ENCODE measurements at regions not wholly inside any gene's neighbourhood (a gene's known extent, or its start where the extent isn't known, plus 50 kb on each side); places are given as distances from the start of the nearest gene placed in this dataset.

DNA sequence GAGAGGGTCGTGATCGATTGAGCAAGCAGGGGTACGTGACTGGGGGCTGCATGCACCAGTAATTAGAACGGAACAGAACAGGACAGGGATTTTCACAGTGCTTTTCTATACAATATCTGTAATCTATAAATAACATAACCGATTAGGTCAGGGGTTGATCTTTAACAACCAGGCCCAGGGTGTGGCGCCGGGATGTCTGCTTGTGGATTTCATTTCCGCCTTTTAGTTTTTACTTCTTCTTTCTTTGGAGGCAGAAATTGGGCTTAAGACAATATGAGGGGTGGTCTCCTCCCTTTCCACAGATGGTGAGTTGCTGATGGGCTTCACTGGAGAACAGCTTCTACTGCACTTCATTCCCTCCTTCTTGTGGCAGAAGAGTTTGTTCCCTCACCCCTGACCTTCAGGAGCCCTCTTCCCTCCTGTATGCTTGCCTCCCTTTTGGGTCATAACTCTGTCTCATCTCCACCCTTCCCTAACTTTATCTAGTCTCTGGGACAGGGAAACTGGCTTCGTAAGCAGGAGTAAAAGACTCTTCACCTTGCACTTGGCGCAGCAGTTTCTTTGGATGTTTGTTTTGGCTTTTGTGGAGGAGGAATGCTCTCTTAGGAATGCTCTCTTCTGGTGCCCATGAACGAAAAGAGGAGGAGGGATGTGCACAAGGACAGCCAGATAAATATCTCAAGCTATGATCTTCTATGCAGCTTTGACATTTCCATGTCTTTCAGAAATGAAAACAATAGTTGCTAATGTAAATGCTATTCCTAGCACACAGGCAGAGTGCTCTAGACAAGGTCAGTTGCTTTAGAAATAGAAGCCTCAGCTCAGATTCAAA, 139.8 kb upstream of the RPS23 start:
- no peak for DNase-seq

DNA sequence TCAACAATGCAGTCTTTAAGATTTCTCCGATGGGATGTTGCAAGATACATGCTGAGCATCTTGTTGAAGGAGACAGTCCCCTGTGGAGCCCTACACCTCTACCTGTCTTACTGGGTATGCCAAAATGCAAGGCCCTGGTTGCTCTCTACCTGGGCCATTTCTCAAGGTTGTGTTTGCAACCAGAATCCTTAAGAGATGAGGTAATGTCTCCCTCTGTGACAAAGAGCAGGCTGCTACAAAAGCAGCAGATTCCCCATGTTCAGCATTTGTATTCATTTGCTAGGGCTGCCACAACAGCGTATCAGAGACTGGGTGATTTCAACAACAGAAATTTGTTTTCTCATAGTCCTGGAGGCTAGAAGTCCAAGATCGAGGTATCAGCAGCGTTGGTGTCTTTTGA, 138.4 kb upstream of the RPS23 start:
- no peak for DNase-seq

DNA sequence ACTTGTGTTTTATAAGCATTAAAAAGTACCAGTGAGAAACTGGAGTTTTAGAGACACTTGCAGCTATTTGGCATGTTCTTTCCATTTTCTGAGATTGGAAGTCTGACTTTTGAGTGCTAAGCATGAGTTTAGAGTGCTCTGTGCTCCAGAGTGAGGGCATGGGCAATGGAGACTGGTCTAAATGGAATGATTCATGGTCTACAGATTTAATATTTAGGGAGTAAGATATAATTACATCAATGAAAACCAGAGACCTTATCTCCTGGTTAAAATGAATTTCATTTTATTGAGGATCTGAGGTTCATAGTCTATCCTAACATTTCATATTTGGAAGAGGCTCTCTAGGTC, 135.9 kb upstream of the RPS23 start:
- no peak for DNase-seq

DNA sequence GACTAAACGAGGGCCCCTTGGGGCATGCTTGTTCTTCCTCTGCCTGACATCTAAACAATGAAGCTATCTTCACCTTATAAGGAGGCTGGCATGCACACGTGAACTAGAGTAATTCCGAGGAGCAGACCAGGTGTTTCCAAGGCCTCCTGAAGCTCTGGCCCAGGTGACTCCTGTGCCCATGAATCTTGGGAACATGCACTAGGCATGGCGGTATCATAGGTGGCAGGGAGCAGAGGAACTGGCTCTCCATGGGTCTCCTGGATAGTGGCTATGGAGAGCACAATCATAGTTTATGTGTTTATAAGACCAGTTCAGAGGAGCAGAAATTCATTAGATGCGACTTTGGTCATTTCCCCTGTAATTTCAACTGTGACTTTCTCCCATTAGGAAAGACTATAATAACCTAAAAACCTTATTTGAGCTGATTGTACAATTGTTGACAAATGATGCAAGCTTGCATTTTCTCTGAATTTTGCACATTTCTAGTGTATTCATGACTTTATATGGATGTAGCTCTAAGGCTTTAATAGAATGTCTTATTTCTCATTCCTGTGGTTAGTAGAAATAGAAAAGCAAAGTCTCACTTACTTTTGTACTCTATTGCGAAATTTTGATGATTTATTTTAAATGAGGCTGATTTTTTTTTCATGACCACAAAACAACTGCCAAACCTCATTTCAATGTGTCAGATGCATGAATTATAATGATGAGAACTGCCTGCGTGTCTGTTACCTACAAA, 135.3 kb upstream of the RPS23 start:
- no peak for DNase-seq

DNA sequence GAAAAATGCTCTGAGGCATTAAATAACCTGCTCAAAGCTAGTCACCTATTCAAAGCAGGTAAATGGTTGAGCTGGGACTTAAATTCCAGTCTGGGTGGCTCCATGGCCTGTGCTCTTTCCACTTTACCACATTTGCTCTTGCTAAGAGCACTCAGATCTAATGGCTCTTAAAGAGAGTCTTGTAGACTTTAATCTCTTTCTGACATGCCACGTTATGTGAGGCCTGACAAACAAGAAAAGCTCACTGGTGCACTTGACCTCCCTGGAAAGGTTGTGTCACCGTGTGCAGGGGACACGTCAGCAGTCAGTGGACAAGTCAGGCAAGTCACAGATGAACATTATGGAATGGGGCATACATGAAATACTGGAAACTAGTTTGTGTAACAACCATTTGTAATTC, 129.9 kb upstream of the RPS23 start:
- DNase-seq, result no peak

DNA sequence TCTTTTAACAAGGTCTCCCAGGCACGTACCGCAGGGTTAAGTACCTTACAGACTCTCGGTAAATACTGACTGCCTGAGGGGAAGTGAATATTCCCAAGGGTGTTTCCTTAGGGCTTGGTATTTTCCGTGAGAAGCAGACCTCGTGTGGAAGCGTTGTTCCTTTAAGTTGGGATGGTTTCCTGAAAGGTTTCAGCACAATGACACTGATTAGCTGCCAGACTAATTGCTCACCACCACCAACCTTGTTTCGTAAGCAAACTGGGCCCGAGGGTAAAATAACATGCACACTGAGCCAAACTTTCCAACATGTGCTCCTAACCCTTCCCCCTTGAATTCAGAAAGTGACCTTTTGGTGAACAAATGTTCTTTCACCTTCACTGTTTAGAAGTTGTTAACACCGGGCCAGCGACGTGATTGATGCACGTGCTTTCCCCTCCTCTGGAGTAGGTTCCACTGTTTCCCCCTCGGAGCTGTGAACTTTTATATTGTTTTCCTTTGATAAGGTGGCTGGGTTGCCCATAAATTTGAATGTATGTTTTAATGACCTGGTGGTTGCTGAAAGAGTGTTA, 128.1 kb upstream of the RPS23 start:
- no peak for DNase-seq

DNA sequence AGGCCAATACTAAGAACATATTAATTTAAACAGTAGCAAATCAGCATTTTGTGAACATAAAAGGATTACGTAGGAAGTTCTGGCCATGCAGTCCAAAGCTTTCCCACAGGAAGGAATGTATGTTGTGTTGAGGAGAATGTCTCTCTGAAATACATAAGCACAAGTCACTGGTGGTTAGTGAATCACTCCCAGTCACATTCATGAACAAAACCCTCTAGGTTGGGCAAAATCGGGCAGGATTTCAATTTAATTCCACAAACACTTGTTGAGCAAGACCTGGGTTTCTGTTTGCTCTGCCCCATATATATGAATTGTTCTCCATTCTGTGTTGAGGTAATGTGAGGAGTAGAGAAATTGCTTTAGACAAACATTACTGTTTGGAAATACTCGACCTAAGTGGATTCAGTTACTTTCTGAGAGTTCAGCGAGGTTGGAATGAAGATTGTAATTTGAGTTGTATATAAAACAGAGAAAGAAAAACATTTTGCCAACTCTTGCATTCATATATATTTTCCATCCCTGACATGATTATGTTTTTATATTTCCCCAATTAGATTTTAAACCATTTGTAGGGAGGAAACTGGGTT, 127.6 kb upstream of the RPS23 start:
- no peak for DNase-seq

DNA sequence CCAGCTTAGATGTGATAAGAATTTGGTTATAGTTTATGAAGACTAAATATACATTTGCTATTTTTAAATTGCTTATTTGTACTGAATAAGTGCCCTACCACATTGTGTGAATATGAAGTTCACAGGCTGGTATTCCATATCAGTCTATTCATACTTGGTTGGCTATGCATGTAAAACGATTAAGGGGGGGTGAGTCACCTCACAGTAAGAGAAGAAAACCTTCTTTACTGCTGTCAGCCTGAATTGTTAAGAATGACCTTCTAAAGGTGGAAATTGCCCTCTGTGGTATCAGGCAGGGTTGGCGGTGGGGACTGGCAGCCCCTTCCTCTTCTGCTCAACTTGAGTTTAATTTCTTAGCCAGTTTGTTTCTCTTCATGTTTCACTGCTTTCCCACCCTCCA, 127.0 kb upstream of the RPS23 start:
- DNase-seq, result no peak

DNA sequence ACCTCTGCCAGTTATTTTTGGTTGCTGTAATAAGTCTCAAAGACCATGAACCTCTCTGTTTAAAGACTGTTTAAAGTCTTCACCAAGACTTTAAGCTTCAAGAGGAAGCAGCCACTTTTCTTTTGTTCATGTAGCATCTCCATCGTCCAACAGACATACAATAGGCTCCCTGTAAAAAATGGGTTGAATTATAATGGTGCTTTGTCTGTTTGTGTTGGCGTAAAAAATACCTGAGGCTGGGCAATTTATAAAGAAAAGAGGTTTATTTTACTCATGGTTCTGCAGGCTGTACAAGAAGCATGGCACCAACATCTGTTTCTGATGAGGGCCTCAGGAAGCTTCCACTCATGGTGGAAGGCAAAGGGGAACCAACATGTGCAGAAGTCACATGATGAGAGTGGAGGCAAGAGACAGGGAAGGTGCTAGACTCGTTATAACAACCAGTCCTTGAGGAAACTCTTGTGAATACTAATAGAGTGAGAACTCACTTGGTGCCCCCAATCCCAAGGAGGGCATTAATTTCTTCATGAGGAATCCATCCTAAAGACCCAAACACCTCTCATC, 126.3 kb upstream of the RPS23 start:
- DNase-seq, result no peak

DNA sequence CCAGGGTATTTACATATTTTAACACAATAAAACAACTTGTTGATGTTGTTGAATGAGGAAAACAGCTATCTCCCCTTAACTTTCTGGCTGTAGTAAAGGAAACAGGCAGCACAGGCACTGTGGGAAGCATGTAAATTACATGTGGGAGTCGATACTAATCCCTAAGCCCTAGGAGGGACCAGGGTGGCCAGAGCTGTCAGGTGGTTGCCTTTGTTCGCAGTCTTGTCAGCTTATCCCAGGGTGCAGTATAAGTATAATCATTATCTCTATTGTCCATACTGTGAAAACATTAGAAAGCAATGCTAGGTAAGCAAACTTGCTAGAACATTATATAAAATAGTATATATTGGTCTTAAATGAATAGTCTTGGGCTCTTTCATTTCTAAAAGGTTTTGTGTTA, 125.6 kb upstream of the RPS23 start:
- DNase-seq, result no peak

DNA sequence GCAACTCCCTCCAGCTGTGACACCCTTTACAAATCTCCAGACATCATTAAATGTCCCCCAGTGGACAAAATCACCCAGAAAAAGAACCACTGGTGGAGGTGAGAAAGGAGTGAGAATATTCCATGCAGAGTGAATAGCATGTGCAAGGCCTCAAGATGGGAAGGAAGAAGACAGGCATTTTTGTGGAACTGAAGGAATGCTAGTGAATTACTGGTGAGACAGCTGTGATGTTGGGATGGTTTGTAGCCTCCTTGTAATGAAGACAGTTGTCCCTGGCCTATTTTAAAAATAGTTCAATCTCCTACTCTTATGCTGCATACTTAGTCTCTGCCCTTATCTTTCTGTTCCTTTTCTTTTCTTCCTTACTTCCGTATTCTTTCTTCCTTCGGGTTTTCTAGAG, 124.9 kb upstream of the RPS23 start:
- DNase-seq, result no peak

DNA sequence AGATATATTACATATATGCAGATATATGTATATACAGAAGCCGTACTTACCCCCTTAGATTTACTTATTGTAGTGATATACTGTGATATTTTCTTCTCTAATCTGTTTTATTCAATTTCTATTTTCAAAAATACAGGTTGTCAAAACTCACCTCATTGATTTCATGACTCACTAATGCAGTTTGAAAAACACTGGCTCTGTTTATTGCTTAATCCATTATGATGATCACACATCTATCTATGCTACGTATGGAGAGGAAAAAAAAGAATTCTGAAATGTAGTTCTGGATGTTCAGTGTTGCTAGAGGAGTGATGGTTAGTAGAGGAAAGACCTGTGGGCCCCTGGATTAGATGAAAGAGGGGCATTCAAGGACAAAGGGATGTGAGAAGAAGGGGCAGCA, 121.0 kb upstream of the RPS23 start:
- no peak for DNase-seq

DNA sequence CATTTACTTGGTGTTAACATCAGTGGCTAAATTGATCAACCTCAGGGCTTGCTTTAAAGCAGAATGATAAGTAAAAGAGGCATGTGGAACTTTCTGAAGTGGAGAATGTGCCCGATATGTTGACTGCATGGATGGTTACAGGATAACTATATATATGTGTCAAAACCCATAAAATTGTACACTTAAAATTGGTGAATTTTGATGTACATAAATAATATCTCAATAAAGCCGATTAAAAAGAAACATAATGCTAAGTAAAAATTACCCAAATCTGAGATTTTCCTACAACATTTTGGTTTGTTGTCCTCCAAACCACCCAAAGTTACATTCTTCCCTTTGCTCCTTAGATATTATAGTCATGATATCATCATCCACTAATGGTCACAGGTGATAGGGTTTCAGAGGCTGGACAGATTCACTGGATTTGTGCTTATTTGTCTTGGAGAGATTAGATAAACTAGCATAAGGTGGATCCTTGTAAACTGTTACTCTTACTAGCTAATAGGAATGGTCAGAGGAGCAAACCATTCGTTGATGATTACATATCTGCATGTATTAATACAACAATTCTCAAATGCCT, 119.7 kb upstream of the RPS23 start:
- no peak for DNase-seq

DNA sequence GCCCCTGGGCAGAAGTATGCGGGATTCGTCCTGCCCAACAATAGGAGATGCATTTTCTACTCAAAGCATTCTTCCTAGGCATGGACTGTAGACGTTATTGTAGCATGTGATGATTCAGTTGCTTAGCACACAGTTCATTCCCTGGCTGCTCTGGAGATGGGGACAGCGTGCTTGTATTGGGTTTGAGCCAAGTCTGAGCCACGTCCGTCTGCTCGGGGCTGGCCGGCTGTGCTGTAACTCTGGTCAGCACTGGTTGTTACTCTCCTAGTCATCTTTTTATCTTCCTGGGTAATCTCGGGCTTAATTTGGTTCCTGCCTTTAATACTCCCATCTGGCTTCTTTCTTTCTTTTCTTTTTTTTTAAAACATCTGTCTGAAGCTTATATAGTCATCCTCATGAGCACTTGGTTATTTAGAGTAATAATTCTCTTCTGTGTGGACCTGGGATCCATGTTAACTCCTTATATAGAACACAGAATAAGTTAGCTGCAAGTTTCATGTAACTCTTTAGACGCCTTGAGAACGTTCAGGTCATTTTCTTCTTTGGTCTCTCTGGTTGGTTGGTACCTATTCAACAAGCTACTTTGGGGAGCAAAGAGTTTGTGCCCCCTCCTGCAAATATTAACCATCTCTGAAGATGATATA, 118.8 kb upstream of the RPS23 start:
- DNase-seq, result peak; percentile 82

DNA sequence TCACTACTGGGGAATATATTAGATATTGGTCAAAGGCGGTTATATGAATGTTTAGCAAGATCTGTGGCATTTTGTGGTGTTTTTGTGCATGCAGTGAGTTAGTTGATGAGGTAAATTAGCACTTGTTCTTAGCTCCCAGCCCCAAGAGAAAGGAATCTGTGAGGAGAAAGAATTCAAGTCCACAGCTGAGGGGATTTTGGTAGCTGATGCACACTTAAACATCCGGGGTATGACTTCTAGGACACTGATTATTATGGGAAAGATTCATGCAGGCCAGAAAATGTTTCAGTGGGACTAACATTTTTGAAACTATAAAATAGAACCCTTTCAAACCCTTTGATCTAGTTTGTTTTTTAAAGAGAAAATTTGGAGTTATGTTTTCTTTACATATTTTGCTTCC, 118.2 kb upstream of the RPS23 start:
- no peak for DNase-seq

DNA sequence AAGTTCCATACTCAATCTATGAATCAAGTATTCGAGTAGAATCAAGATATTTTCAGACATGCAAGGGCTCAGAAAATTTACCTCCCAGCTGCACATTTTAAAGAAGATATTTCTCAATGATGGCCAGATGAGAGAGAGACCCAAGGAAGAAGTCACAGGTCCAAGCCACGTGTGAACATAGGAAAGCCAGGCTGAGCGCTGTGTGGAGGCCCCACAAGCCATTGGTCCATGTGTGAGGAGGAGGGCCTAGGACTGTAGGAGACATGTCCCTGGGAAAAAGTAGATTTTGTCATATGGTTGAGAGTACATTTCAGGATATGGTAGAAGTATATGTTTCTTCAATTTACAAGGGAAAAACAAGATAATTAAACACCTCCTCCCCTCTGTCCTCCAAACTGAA, 115.8 kb upstream of the RPS23 start:
- no peak for DNase-seq

DNA sequence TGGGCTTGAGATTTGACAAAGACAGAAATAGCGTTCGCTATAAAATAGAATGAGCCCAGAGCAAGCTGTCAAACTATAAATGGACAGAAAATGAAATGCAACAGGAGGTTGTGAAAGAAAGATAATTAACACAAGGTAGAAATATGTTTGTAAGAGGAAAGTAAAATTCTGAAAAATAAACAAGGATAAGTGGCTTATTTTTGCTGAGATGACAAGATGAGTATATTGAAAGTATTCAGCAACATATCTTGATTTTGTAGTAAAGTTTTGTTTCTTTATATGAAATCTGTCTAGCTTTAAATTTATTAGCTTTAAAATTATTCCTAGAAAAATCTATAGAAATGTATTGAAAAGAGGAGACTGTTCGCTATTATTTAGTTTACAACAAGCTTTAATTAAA, 111.9 kb upstream of the RPS23 start:
- no peak for DNase-seq

DNA sequence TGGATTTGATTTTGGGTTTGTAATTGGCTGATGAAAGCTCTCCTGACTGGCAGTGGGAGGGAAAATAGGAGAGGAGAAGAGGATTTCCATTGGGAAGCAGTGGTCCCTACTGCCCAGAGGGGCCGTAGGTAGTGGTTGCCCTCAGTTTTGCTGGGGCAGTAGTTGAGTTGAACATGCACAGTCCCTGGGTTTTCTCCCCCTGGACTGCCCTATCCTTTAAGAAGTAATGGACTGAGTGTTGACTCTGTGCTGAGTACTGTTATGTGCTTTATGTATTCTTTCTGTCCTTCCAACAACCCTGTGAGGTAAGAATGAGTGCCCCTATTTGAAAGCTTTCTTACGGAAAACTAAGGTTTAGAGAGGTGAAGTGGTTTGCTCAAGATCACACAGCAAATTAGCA, 111.2 kb upstream of the RPS23 start:
- no peak for DNase-seq

DNA sequence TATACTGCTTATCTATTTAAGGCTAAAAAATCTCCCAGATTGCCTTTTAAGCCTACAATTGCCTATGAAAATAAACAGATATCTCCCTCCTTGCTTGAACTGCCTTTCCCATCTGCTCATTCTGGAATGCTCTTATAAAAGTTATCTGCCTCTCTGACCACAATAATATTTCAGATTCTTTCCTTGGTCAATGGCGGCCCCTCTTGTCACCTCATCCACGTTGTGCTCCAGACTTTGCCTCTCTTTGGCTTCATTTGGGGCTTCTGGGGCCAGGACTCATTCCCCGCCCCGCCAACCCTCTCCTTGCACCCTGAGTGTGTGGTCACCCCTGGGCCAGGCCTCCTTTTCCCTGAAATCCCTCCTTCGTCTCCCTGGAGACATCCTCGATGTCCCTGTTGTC, 110.0 kb upstream of the RPS23 start:
- no peak for DNase-seq

DNA sequence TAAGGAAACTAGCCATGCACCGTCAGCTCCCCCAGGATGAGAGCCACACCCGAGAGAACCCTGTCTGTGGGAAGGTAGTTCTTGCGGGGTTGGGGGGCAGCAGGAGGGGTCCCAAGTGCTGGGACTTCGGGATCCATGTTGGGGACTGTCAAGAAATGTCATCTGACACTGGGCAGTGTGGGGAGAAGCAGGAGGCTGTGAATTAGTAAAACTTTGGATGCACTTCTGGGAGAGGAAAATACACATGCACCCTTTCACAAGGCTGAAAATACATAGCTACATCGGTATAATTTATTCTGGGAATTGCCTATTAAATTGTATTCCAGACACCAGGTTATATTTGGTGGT, 109.6 kb upstream of the RPS23 start:
- DNase-seq, result no peak

DNA sequence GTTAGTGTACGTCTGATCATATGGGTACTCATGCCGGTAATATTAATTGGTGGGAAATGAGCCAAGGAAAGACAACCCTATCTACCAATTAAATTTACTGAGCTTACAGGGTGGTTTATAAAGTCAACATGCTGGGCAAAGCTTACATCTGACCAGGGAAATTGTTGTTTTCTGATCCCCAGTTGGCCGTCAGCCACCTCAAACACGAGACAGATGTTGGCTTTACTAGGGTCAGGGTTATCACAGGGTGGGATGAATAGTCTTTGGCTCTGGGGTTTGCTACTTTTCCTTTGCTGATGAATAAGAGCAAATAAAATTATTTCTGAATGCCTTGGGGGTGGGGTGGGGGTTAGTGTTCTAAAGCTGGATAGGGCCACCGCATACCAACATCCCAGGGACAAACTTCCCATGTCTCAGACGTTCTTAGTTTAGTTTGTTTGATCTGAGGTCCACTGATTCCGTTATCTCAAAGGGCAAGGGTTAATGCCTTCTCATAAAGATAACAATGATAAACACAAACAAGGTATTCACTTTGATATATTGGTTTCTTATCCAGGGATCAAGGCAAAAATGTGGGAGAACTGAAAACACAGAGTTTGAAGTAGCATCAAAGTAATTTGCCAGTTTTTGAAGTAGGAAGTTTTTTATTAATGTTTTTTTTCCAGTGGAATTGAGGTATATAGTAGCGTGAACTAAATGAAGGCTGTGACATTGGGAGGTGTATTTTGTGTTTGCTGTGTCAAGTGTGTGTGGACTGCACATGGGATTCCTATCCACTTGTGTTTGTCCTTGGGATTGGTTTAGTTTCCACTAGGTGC, 109.1 kb upstream of the RPS23 start:
- no peak for DNase-seq

DNA sequence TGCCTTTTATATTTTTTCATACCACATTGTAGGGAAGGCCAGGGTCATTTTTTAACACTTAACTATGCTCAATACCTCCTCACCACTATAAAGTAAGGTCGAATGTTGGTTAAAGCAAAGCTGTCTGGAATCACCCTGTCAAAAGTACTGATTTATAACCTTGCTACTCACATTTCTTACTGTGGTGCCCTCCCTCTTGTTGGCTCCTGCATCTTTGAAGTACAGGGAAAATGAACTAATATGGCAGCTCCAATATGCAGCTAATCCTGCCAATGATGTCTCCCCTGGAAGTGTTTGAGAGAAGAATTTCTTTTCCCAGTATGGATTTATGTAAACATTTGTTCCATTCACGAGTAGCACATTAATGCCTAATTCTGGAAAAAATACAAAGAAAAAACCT, 108.4 kb upstream of the RPS23 start:
- no peak for DNase-seq
